Naive thymus-derived CD8-positive, alpha-beta T cell (primary cell): ENCODE measurements at regions not wholly inside any gene's neighbourhood (a gene's known extent, or its start where the extent isn't known, plus 50 kb on each side); places are given as distances from the start of the nearest gene placed in this dataset.

ENCODE experiments used
- ATAC-seq, 2 donors: fragments of 150-1000 bp; cut with Tn5 transposase in 1 of 2; sonication (Bioruptor Pico), chemical (Tn5 transposase) in 1 of 2; 1 replicate in 1 of 2; 2 replicates in 1 of 2; pipeline ENCODE4 v1.10.0; 2021; ENCODE audit warnings: mild to moderate bottlenecking in 2 of 2, moderate library complexity in 2 of 2
- POLR2A ChIA-PET: fragments of 350-600 bp; sonication (Branson Sonifier 250); formaldehyde crosslinking; loops from one replicate; lab custom pipeline; 2021; ENCODE audit warnings: antibody characterized with exemption; lab: Charles Lee
- DNase-seq, 10 donors: peaks; one replicate each; pipeline versions ENCODE4 v3.0.0 to v3.0.0-alpha.2; 2020 to 2022
- H3K27ac Mint-ChIP-seq, 10 donors: one replicate each; pipeline ENCODE4 v1.8.0; 2020 to 2022; ENCODE audit warnings: mild to moderate bottlenecking in 10 of 10, mixed read lengths in 10 of 10, moderate library complexity in 4 of 10, inconsistent platforms in 1 of 10
- H3K27me3 Mint-ChIP-seq, 5 donors: one replicate each; pipeline ENCODE4 v1.8.0; 2021 to 2022; ENCODE audit warnings: mixed read lengths in 5 of 5
- H3K36me3 Mint-ChIP-seq, 3 donors: one replicate each; pipeline ENCODE4 v1.8.0; 2020 to 2022; ENCODE audit warnings: mixed read lengths in 3 of 3, mild to moderate bottlenecking in 2 of 3, inconsistent platforms in 1 of 3
- H3K4me1 Mint-ChIP-seq, 4 donors: one replicate each; pipeline ENCODE4 v1.8.0; 2021 to 2022; ENCODE audit warnings: mixed read lengths in 4 of 4
- H3K4me3 Mint-ChIP-seq, 10 donors: one replicate each; pipeline ENCODE4 v1.8.0; 2020 to 2022; ENCODE audit warnings: mild to moderate bottlenecking in 10 of 10, mixed read lengths in 10 of 10, moderate library complexity in 6 of 10, inconsistent platforms in 1 of 10
- H3K9me3 Mint-ChIP-seq, 9 donors: one replicate each; pipeline ENCODE4 v1.8.0; 2020 to 2022; ENCODE audit warnings: mixed read lengths in 9 of 9, mild to moderate bottlenecking in 3 of 9, inconsistent platforms in 1 of 9, moderate library complexity in 1 of 9

- no peak overlapping the region for H3K4me3 Mint-ChIP-seq
- peaks cover 2 to 20% (median 5%) of the 10 kb centered on the region in 5 donors for H3K27me3 Mint-ChIP-seq
- POLR2A ChIA-PET, result no interaction called here
- DNase-seq (no peak), ATAC-seq (no peak)
- H3K27ac Mint-ChIP-seq, result no peak overlapping the region
- H3K4me1 Mint-ChIP-seq, result no peaks in the 10 kb centered on the region
- no peaks in the 10 kb centered on the region for H3K36me3 Mint-ChIP-seq
- H3K9me3 Mint-ChIP-seq, result no peaks in the 10 kb centered on the region
Measured at GRCh38 chr4:53645108-53645507, 53.8 kb upstream of the LNX1 start.

- no peaks in the 10 kb centered on the region for H3K36me3 Mint-ChIP-seq
- POLR2A ChIA-PET, result no interaction called here
- H3K27ac Mint-ChIP-seq, result no peak overlapping the region
- H3K4me3 Mint-ChIP-seq, result no peak overlapping the region
- no peak for DNase-seq
- peaks cover 2 to 15% (median 4%) of the 10 kb centered on the region in 5 donors for H3K27me3 Mint-ChIP-seq
- H3K9me3 Mint-ChIP-seq, result no peaks in the 10 kb centered on the region
- no peak for ATAC-seq
- no peaks in the 10 kb centered on the region for H3K4me1 Mint-ChIP-seq
Measured at GRCh38 chr4:53644607-53645006, 53.3 kb upstream of the LNX1 start.
